ENCODE measurements at regions not wholly inside any gene's neighbourhood (a gene's known extent, or its start where the extent isn't known, plus 50 kb on each side); places are given as distances from the start of the nearest gene placed in this dataset.

GRCh38 chr13:106246242-106246641 lies 289.2 kb downstream of the EFNB2 start:
- in situ Hi-C loops (cut with MboI; ENCODE audit: low sequenced_read_pairs) = no loop called here

- in situ Hi-C loops (cut with MboI; ENCODE audit: low sequenced_read_pairs) = no loop called here
These were observed 292.4 kb downstream of the EFNB2 start for GRCh38 chr13:106243011-106243565.

- in situ Hi-C loops (cut with MboI; ENCODE audit: low sequenced_read_pairs) = no loop called here
These were observed 293.2 kb downstream of the EFNB2 start for GRCh38 chr13:106241974-106242953.

- in situ Hi-C loops (cut with MboI; ENCODE audit: low sequenced_read_pairs) = no loop called here
These were observed 296.8 kb downstream of the EFNB2 start for GRCh38 chr13:106238690-106239089.

- in situ Hi-C loops (cut with MboI; ENCODE audit: low sequenced_read_pairs) = no loop called here
These were observed 300.8 kb downstream of the EFNB2 start for GRCh38 chr13:106234636-106235035.

- in situ Hi-C loops (cut with MboI; ENCODE audit: low sequenced_read_pairs) = no loop called here
These were observed 302.2 kb downstream of the EFNB2 start for GRCh38 chr13:106233134-106233735.

- in situ Hi-C loops (cut with MboI; ENCODE audit: low sequenced_read_pairs) = no loop called here
These were observed 302.8 kb downstream of the EFNB2 start for GRCh38 chr13:106232681-106233080.

GRCh38 chr13:106230450-106230849 lies 305.0 kb downstream of the EFNB2 start:
- in situ Hi-C loops (cut with MboI; ENCODE audit: low sequenced_read_pairs) = no loop called here

- in situ Hi-C loops (cut with MboI; ENCODE audit: low sequenced_read_pairs) = no loop called here
These were observed 310.3 kb downstream of the EFNB2 start for GRCh38 chr13:106225126-106225525.

- in situ Hi-C loops (cut with MboI; ENCODE audit: low sequenced_read_pairs) = no loop called here
These were observed 315.3 kb downstream of the EFNB2 start for GRCh38 chr13:106220211-106220610.

GRCh38 chr13:106213028-106213757 lies 322.3 kb downstream of the EFNB2 start:
- in situ Hi-C loops (cut with MboI; ENCODE audit: low sequenced_read_pairs) = no loop called here

- in situ Hi-C loops (cut with MboI; ENCODE audit: low sequenced_read_pairs) = no loop called here
These were observed 323.0 kb downstream of the EFNB2 start for GRCh38 chr13:106212386-106213010.

GRCh38 chr13:106210324-106210723 lies 325.1 kb downstream of the EFNB2 start:
- in situ Hi-C loops (cut with MboI; ENCODE audit: low sequenced_read_pairs) = no loop called here

GRCh38 chr13:106205871-106206270 lies 329.6 kb downstream of the EFNB2 start:
- in situ Hi-C loops (cut with MboI; ENCODE audit: low sequenced_read_pairs) = no loop called here

GRCh38 chr13:106197496-106197895 lies 338.0 kb downstream of the EFNB2 start:
- in situ Hi-C loops (cut with MboI; ENCODE audit: low sequenced_read_pairs) = no loop called here

GRCh38 chr13:106187501-106188095 lies 347.9 kb downstream of the EFNB2 start:
- in situ Hi-C loops (cut with MboI; ENCODE audit: low sequenced_read_pairs) = no loop called here

- in situ Hi-C loops (cut with MboI; ENCODE audit: low sequenced_read_pairs) = no loop called here
These were observed 348.4 kb downstream of the EFNB2 start for GRCh38 chr13:106187101-106187500.

GRCh38 chr13:106186366-106187030 lies 349.0 kb downstream of the EFNB2 start:
- in situ Hi-C loops (cut with MboI; ENCODE audit: low sequenced_read_pairs) = no loop called here

GRCh38 chr13:106184790-106185189 lies 350.7 kb downstream of the EFNB2 start:
- in situ Hi-C loops (cut with MboI; ENCODE audit: low sequenced_read_pairs) = no loop called here
